ENCODE measurements at regions not wholly inside any gene's neighbourhood (a gene's known extent, or its start where the extent isn't known, plus 50 kb on each side); places are given as distances from the start of the nearest gene placed in this dataset.
"Not testable (repeated sequence)": the region's sequence is repeated elsewhere in the genome, so short reads cannot be mapped to it uniquely, and the experiment has no call there.

DNA sequence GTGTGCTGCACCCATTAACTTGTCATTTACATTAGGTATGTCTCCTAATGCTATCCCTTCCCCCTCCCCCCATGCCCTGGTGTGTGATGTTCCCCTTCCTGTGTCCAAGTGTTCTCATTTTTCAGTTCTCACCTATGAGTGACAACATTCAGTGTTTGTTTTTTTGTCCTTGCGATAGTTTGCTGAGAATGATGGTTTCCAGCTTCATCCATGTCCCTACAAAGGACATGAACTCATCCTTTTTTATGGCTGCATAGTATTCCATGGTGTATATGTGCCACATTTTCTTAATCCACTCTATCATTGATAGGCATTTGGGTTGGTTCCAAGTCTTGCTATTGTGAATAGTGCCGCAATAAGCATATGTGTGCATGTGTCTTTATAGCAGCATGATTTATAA is 316.7 kb downstream of the ACTR3B start:
- TF ChIP-seq CTCF, POLR2A (IDR thresholded peaks at IDR 0.05): not testable (repeated sequence)
